ENCODE measurements at regions not wholly inside any gene's neighbourhood (a gene's known extent, or its start where the extent isn't known, plus 50 kb on each side); places are given as distances from the start of the nearest gene placed in this dataset.

- no peaks in the 10 kb centered on the region for H3K27me3 Mint-ChIP-seq
- POLR2A ChIA-PET: no interaction called here
- H3K9me3 Mint-ChIP-seq: peaks cover 0 to 35% (median 7%) of the 10 kb centered on the region in 9 donors
- DNase-seq (no peak), ATAC-seq (no peak)
- H3K4me1 Mint-ChIP-seq: no peaks in the 10 kb centered on the region
- no peak overlapping the region for H3K27ac Mint-ChIP-seq
- no peaks in the 10 kb centered on the region for H3K36me3 Mint-ChIP-seq
- H3K4me3 Mint-ChIP-seq: no peak overlapping the region
These were observed 413.5 kb upstream of the ZNF462 start for GRCh38 chr9:106449336-106449927.

- H3K4me3 Mint-ChIP-seq: no peak overlapping the region
- no peaks in the 10 kb centered on the region for H3K4me1 Mint-ChIP-seq
- DNase-seq (no peak), ATAC-seq (no peak)
- H3K27ac Mint-ChIP-seq: no peak overlapping the region
- H3K36me3 Mint-ChIP-seq: no peaks in the 10 kb centered on the region
- H3K9me3 Mint-ChIP-seq: peaks cover 0 to 35% (median 5%) of the 10 kb centered on the region in 9 donors
- POLR2A ChIA-PET: no interaction called here
- no peaks in the 10 kb centered on the region for H3K27me3 Mint-ChIP-seq
These were observed 412.4 kb upstream of the ZNF462 start for GRCh38 chr9:106450549-106450948.

DNA sequence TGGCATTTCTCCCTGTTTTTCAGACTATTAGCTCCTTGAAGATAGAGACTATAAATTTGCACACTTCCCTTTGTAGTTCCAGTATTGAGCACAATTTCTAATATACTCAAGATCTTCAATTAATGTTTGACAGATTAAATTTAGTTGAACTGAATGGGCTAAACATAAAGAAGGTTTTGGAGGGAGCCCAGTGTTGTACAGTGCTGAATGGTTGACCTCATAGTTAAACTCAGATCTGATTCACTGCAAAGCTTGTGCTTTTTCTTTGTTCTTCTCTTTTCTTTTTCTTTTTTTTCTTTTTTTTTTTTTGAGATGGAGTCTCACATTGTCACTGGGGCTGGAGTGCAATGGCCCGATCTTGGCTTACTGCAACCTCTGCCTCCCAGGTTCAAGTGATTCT is 411.7 kb upstream of the ZNF462 start:
- Mint-ChIP-seq H3K27ac (no peak overlapping the region), H3K36me3 (no peaks in the 10 kb centered on the region), H3K4me3 (no peak overlapping the region), H3K27me3 (no peaks in the 10 kb centered on the region), H3K9me3 (peaks cover 0 to 35% (median 9%) of the 10 kb centered on the region in 9 donors), H3K4me1 (no peaks in the 10 kb centered on the region)
- POLR2A ChIA-PET: no interaction called here
- ATAC-seq (no peak), DNase-seq (no peak)

- peaks cover 0 to 34% (median 10%) of the 10 kb centered on the region in 9 donors for H3K9me3 Mint-ChIP-seq
- DNase-seq (no peak), ATAC-seq (no peak)
- H3K27me3 Mint-ChIP-seq: peaks cover 0 to 2% (median 0%) of the 10 kb centered on the region in 5 donors
- H3K4me3 Mint-ChIP-seq: no peak overlapping the region
- peaks cover 0 to 14% (median 0%) of the 10 kb centered on the region in 3 donors for H3K36me3 Mint-ChIP-seq
- POLR2A ChIA-PET: no interaction called here
- H3K4me1 Mint-ChIP-seq: no peaks in the 10 kb centered on the region
- H3K27ac Mint-ChIP-seq: no peak overlapping the region
These were observed 406.4 kb upstream of the ZNF462 start for GRCh38 chr9:106456581-106456980.

DNA sequence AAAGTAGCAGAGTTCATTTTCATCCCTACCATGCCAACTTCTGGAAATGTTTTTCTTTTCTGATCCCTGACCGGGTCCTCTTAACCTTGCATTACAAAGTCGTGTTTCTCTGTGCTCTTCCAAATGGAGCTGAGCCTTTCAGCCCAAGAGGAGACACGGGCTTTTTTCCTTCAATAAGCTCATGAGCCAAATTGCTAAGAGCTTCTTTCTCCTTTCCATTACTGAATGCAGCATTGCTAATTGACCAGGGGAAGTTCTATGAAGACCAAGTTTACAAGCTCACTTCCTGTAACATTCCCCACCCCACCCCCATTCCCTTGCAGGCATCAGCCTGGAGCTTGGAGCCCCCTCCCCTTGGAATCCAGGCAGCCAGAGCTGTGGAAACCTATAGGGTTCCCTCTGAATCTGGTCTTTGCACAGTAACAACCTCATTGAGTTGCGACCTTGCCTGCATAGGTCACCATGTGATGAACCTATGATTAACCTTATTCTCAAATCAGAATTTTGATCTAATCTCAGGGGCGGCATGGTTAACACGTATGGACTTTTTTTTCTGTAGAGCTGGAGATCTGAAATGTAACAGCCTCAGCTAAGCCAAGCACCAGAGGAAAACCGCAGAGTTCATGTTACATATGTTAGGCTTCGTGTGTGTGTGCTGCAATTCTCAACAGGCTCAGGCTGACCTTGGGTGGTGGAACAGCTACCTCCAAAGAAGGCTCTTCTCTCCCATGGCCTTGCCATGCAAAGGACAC is 395.7 kb upstream of the ZNF462 start:
- POLR2A ChIA-PET: no interaction called here
- Mint-ChIP-seq H3K9me3 (peaks cover 0 to 35% (median 10%) of the 10 kb centered on the region in 9 donors), H3K27me3 (no peaks in the 10 kb centered on the region), H3K36me3 (no peaks in the 10 kb centered on the region), H3K4me3 (no peak overlapping the region), H3K4me1 (no peaks in the 10 kb centered on the region), H3K27ac (no peak overlapping the region)
- no peak for ATAC-seq
- DNase-seq: no peak

GRCh38 chr9:106467865-106468164 is 395.2 kb upstream of the ZNF462 start:
- no peak for DNase-seq
- no peaks in the 10 kb centered on the region for H3K36me3 Mint-ChIP-seq
- POLR2A ChIA-PET: no interaction called here
- H3K27me3 Mint-ChIP-seq: no peaks in the 10 kb centered on the region
- no peaks in the 10 kb centered on the region for H3K4me1 Mint-ChIP-seq
- H3K9me3 Mint-ChIP-seq: peaks cover 0 to 33% (median 10%) of the 10 kb centered on the region in 9 donors
- H3K27ac Mint-ChIP-seq: no peak overlapping the region
- H3K4me3 Mint-ChIP-seq: no peak overlapping the region
- ATAC-seq: no peak

DNA sequence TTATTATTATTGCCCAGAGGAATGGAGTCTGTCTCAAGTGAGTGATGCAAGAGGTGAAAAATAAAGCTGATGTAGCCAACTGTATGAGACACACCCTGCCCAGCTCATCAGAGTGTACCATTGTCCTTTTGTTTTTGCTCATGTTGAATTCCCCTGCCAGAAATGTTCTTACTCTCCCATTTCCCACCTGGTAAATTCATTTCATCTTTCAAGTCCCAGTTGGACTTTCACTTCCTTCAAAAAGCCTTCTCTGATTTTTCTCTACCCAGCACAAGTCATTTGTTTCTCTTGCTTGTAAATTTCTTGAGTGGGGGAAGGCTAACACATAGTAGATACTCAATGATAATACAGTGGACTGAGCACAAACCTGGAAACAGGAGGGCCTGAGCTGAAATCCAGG is 394.5 kb upstream of the ZNF462 start:
- Mint-ChIP-seq H3K36me3 (no peaks in the 10 kb centered on the region), H3K4me1 (no peaks in the 10 kb centered on the region), H3K27ac (no peak overlapping the region), H3K4me3 (no peak overlapping the region), H3K27me3 (no peaks in the 10 kb centered on the region), H3K9me3 (peaks cover 2 to 33% (median 14%) of the 10 kb centered on the region in 9 donors)
- ATAC-seq (no peak), DNase-seq (no peak)
- POLR2A ChIA-PET: no interaction called here

DNA sequence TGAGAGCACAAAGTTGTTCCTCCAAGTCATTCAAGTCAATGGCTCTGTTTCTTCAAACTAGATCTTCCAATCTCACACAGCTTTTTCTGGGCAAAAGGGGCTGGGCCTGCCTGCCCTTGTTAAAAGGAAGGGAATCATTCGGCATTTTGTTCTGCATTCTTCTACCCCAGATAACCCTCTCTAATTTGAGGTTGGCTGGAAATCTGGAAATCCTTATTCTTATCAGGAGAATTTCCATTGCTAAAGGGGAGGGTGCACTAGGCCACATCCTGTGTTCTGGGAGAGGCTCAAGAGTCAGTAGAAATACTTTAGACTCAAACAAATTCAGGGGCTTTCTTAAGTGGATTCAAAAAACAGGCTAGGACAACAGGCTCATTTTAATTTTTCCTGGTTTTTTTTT is 384.7 kb upstream of the ZNF462 start:
- Mint-ChIP-seq H3K4me3 (no peak overlapping the region), H3K9me3 (peaks cover 0 to 32% (median 14%) of the 10 kb centered on the region in 9 donors), H3K36me3 (peaks cover 0 to 3% (median 0%) of the 10 kb centered on the region in 3 donors), H3K27ac (no peak overlapping the region), H3K27me3 (no peaks in the 10 kb centered on the region), H3K4me1 (no peaks in the 10 kb centered on the region)
- POLR2A ChIA-PET: no interaction called here
- DNase-seq (no peak), ATAC-seq (no peak)

GRCh38 chr9:106478727-106479126 is 384.2 kb upstream of the ZNF462 start:
- no peak for ATAC-seq
- H3K36me3 Mint-ChIP-seq: peaks cover 0 to 3% (median 0%) of the 10 kb centered on the region in 3 donors
- DNase-seq: no peak
- H3K4me1 Mint-ChIP-seq: no peaks in the 10 kb centered on the region
- H3K9me3 Mint-ChIP-seq: peaks cover 0 to 28% (median 14%) of the 10 kb centered on the region in 9 donors
- H3K4me3 Mint-ChIP-seq: no peak overlapping the region
- POLR2A ChIA-PET: no interaction called here
- H3K27me3 Mint-ChIP-seq: no peaks in the 10 kb centered on the region
- no peak overlapping the region for H3K27ac Mint-ChIP-seq

DNA sequence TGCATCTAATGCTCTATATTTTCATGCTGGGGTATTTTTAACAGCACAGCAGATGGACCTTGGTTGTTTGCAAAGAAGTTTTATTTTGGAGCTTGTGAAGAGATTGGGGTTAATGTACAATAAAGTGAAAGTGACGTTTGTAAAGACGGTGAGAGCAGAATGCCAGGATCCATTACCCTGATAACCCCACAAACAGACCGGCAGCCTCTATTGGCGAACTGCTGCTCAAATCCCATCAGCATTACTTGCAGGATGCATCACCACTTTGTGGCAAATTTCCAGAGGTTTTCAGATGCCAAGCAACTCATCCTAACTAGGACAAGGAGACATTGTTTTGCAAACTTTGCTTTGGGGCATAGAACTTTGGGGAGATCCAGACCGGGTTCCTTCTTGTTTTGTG is 383.3 kb upstream of the ZNF462 start:
- H3K9me3 Mint-ChIP-seq: peaks cover 0 to 23% (median 8%) of the 10 kb centered on the region in 9 donors
- POLR2A ChIA-PET: no interaction called here
- H3K4me1 Mint-ChIP-seq: no peaks in the 10 kb centered on the region
- H3K4me3 Mint-ChIP-seq: no peak overlapping the region
- no peak for ATAC-seq
- H3K36me3 Mint-ChIP-seq: peaks cover 0 to 3% (median 0%) of the 10 kb centered on the region in 3 donors
- H3K27me3 Mint-ChIP-seq: no peaks in the 10 kb centered on the region
- H3K27ac Mint-ChIP-seq: no peak overlapping the region
- no peak for DNase-seq

DNA sequence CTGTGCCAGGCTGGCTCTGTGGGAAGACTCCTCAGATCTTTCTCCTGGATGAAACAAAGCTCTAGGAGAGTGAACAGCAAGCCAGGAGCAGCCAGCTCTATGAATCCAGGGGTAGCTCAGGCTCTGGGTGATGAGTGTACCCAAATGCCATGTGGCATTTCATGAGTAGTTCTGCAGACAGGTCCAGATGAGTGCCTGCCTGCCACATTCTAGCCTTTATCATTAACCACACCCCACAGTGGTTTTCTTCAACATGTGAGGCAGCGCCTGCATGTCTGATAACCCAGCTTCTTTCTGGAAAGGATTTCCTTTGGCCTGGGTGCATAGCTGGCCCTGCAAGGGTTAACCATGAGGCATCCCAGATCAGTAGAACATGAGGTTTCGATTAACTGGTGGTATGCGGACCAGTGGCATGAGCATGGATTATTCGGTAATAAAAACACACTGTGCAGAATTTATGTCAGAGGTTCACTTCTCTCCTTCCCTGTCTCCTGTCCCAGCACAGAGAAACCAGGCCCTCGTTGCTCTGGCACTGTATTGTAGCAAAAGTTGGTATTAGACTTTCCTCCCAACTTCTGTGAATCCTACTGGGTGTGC is 381.9 kb upstream of the ZNF462 start:
- Mint-ChIP-seq H3K4me1 (no peaks in the 10 kb centered on the region), H3K27ac (no peak overlapping the region), H3K27me3 (peaks cover 0 to 5% (median 0%) of the 10 kb centered on the region in 5 donors), H3K36me3 (peaks cover 0 to 3% (median 0%) of the 10 kb centered on the region in 3 donors), H3K9me3 (peaks cover 0 to 23% (median 3%) of the 10 kb centered on the region in 9 donors), H3K4me3 (no peak overlapping the region)
- DNase-seq (no peak), ATAC-seq (no peak)
- POLR2A ChIA-PET: no interaction called here

GRCh38 chr9:106482733-106483132 is 380.2 kb upstream of the ZNF462 start:
- Mint-ChIP-seq H3K27me3 (peaks cover 0 to 9% (median 0%) of the 10 kb centered on the region in 5 donors), H3K9me3 (peaks cover 0 to 22% (median 0%) of the 10 kb centered on the region in 9 donors), H3K4me3 (no peak overlapping the region), H3K36me3 (peaks cover 0 to 3% (median 0%) of the 10 kb centered on the region in 3 donors), H3K27ac (no peak overlapping the region), H3K4me1 (no peaks in the 10 kb centered on the region)
- POLR2A ChIA-PET: no interaction called here
- ATAC-seq (no peak), DNase-seq (no peak)

DNA sequence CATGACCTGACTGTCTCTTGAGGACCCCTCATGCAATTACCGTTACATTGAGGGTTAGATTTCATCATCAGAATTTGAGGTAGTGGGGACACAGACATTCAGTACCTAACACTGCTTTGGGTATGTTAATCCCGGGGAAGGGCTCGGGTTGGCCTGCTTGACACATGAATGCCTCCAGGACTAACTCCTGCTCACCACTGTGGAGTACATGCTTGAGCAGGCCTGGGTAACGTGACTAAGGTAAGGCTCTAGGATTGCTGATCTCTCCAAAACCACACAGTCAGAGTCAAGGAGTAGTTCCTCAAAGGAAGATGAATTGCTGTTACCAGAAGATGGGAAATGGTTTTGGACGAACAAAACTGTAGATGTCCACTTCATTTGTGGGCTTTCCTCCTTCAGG is 376.3 kb upstream of the ZNF462 start:
- no peak for ATAC-seq
- Mint-ChIP-seq H3K27me3 (peaks cover 0 to 9% (median 0%) of the 10 kb centered on the region in 5 donors), H3K4me1 (no peaks in the 10 kb centered on the region), H3K4me3 (no peak overlapping the region), H3K27ac (no peak overlapping the region), H3K36me3 (no peaks in the 10 kb centered on the region), H3K9me3 (peaks cover 0 to 44% (median 4%) of the 10 kb centered on the region in 9 donors)
- POLR2A ChIA-PET: no interaction called here
- DNase-seq: no peak

All from naive thymus-derived CD8-positive, alpha-beta T cell (primary cell).